GM18517 (cell line): ENCODE measurements at regions not wholly inside any gene's neighbourhood (a gene's known extent, or its start where the extent isn't known, plus 50 kb on each side); places are given as distances from the start of the nearest gene placed in this dataset.
"Not testable (repeated sequence)": the region's sequence is repeated elsewhere in the genome, so short reads cannot be mapped to it uniquely, and the experiment has no call there.

Experiments
- ATAC-seq: cut with Tn5 transposase; IDR thresholded peaks from one replicate; pipeline ENCODE4 v1.9.1; 2021; ENCODE audit warnings: mild to moderate bottlenecking, moderate library complexity; ENCODE audit not compliant: unreplicated experiment

GRCh38 chr16:29261427-29262248 lies 144.9 kb downstream of the NPIPB11 start:
- not testable (repeated sequence) for ATAC-seq

- ATAC-seq, result not testable (repeated sequence)
Observed at GRCh38 chr16:29260683-29261426, 145.7 kb downstream of the NPIPB11 start.

- ATAC-seq, result not testable (repeated sequence)
Observed at GRCh38 chr16:29259635-29260457, 146.7 kb downstream of the NPIPB11 start.

- not testable (repeated sequence) for ATAC-seq
Observed at GRCh38 chr16:29258946-29259634, 147.4 kb downstream of the NPIPB11 start.

- not testable (repeated sequence) for ATAC-seq
Observed at GRCh38 chr16:29257419-29258336, 148.8 kb downstream of the NPIPB11 start.

- no peak for ATAC-seq
Observed at GRCh38 chr16:29256501-29256981, 150.0 kb downstream of the NPIPB11 start.

- not testable (repeated sequence) for ATAC-seq
Observed at GRCh38 chr16:29255957-29256356, 150.6 kb downstream of the NPIPB11 start.

GRCh38 chr16:29255496-29255796 lies 151.1 kb downstream of the NPIPB11 start:
- not testable (repeated sequence) for ATAC-seq

GRCh38 chr16:29254676-29255495 lies 151.6 kb downstream of the NPIPB11 start:
- no peak for ATAC-seq

- ATAC-seq, result not testable (repeated sequence)
Observed at GRCh38 chr16:29253716-29254590, 152.6 kb downstream of the NPIPB11 start.

GRCh38 chr16:29253066-29253590 lies 153.4 kb downstream of the NPIPB11 start:
- not testable (repeated sequence) for ATAC-seq

- not testable (repeated sequence) for ATAC-seq
Observed at GRCh38 chr16:29252311-29252710, 154.2 kb downstream of the NPIPB11 start.

- not testable (repeated sequence) for ATAC-seq
Observed at GRCh38 chr16:29251571-29252011, 154.9 kb downstream of the NPIPB11 start.

GRCh38 chr16:29250923-29251434 lies 155.5 kb downstream of the NPIPB11 start:
- not testable (repeated sequence) for ATAC-seq

- ATAC-seq, result not testable (repeated sequence)
Observed at GRCh38 chr16:29250469-29250868, 156.0 kb downstream of the NPIPB11 start.

- not testable (repeated sequence) for ATAC-seq
Observed at GRCh38 chr16:29248940-29249318, 157.6 kb downstream of the NPIPB11 start.
